Immature natural killer cell (primary cell): ENCODE measurements at regions not wholly inside any gene's neighbourhood (a gene's known extent, or its start where the extent isn't known, plus 50 kb on each side); places are given as distances from the start of the nearest gene placed in this dataset.

Source experiments
- DNase-seq, 3 donors: peaks; one replicate each; pipeline ENCODE4 v3.0.0; 2022; ENCODE audit warnings: mixed read lengths in 1 of 3
- H3K27ac Mint-ChIP-seq, 6 donors: one replicate each; pipeline ENCODE4 v1.8.0; 2020; ENCODE audit warnings: mixed read lengths in 6 of 6, mild to moderate bottlenecking in 5 of 6, inconsistent platforms in 4 of 6, moderate library complexity in 3 of 6
- H3K27me3 Mint-ChIP-seq, 3 donors: one replicate each; pipeline ENCODE4 v1.8.0; 2020 to 2021; ENCODE audit warnings: low read depth in 3 of 3, mild to moderate bottlenecking in 3 of 3, mixed read lengths in 3 of 3, moderate library complexity in 3 of 3, inconsistent platforms in 1 of 3
- H3K36me3 Mint-ChIP-seq, 3 donors: one replicate each; pipeline ENCODE4 v1.8.0; 2020; ENCODE audit warnings: mixed read lengths in 3 of 3, inconsistent platforms in 2 of 3, mild to moderate bottlenecking in 2 of 3
- H3K4me1 Mint-ChIP-seq, 2 donors: one replicate each; pipeline ENCODE4 v1.8.0; 2020; ENCODE audit warnings: inconsistent platforms in 2 of 2, mild to moderate bottlenecking in 2 of 2, mixed read lengths in 2 of 2, moderate library complexity in 1 of 2
- H3K4me3 Mint-ChIP-seq, 5 donors: one replicate each; pipeline ENCODE4 v1.8.0; 2020; ENCODE audit warnings: mild to moderate bottlenecking in 5 of 5, mixed read lengths in 5 of 5, inconsistent platforms in 3 of 5, moderate library complexity in 3 of 5
- H3K9me3 Mint-ChIP-seq, 6 donors: one replicate each; pipeline ENCODE4 v1.8.0; 2020; ENCODE audit warnings: mild to moderate bottlenecking in 6 of 6, mixed read lengths in 6 of 6, inconsistent platforms in 4 of 6, moderate library complexity in 3 of 6

GRCh38 chr2:7517088-7517487 lies 599.9 kb downstream of the RNF144A start:
- peak overlapping the region; percentile 4 to 82 (median 23) for H3K4me3 Mint-ChIP-seq
- H3K27me3 Mint-ChIP-seq, result peaks cover 0 to 2% (median 0%) of the 10 kb centered on the region in 3 donors
- peaks cover 0 to 5% (median 0%) of the 10 kb centered on the region in 3 donors for H3K36me3 Mint-ChIP-seq
- peaks cover 0 to 4% (median 0%) of the 10 kb centered on the region in 6 donors for H3K9me3 Mint-ChIP-seq
- peaks cover 10 to 31% of the 10 kb centered on the region in 2 donors for H3K4me1 Mint-ChIP-seq
- peak in 2 of 3 donors; percentile 5 to 27 for DNase-seq
- peak overlapping the region in 4 of 6 donors; percentile 32 to 84 (median 48) for H3K27ac Mint-ChIP-seq

- DNase-seq, result no peak
- peaks cover 0 to 5% (median 0%) of the 10 kb centered on the region in 3 donors for H3K36me3 Mint-ChIP-seq
- peaks cover 0 to 4% (median 0%) of the 10 kb centered on the region in 3 donors for H3K27me3 Mint-ChIP-seq
- H3K27ac Mint-ChIP-seq, result peak overlapping the region in 2 of 6 donors; percentile 5 to 25
- peaks cover 10 to 31% of the 10 kb centered on the region in 2 donors for H3K4me1 Mint-ChIP-seq
- H3K4me3 Mint-ChIP-seq, result no peak overlapping the region
- H3K9me3 Mint-ChIP-seq, result peaks cover 0 to 2% (median 0%) of the 10 kb centered on the region in 6 donors
Measured at GRCh38 chr2:7517851-7518250, 600.6 kb downstream of the RNF144A start.

GRCh38 chr2:7523481-7524120 lies 606.4 kb downstream of the RNF144A start:
- Mint-ChIP-seq H3K36me3 (peaks cover 0 to under 1% (median under 1%) of the 10 kb centered on the region in 3 donors), H3K4me1 (no peaks in the 10 kb centered on the region), H3K27me3 (peaks cover 0 to 6% (median 3%) of the 10 kb centered on the region in 3 donors), H3K4me3 (no peak overlapping the region), H3K9me3 (peaks cover 0 to 2% (median 0%) of the 10 kb centered on the region in 6 donors), H3K27ac (no peak overlapping the region)
- no peak for DNase-seq

- Mint-ChIP-seq H3K36me3 (peaks cover 0 to 7% (median 5%) of the 10 kb centered on the region in 3 donors), H3K9me3 (peaks cover 0 to 5% (median 0%) of the 10 kb centered on the region in 6 donors), H3K4me1 (no peaks in the 10 kb centered on the region), H3K27me3 (peaks cover 0 to 6% (median 3%) of the 10 kb centered on the region in 3 donors), H3K27ac (no peak overlapping the region), H3K4me3 (no peak overlapping the region)
- DNase-seq, result no peak
Measured at GRCh38 chr2:7524195-7524594, 607.0 kb downstream of the RNF144A start.

- H3K36me3 Mint-ChIP-seq, result peaks cover 0 to 14% (median 5%) of the 10 kb centered on the region in 3 donors
- no peak overlapping the region for H3K4me3 Mint-ChIP-seq
- H3K27ac Mint-ChIP-seq, result no peak overlapping the region
- H3K9me3 Mint-ChIP-seq, result peaks cover under 1 to 9% (median 7%) of the 10 kb centered on the region in 6 donors
- no peak for DNase-seq
- H3K4me1 Mint-ChIP-seq, result no peaks in the 10 kb centered on the region
- H3K27me3 Mint-ChIP-seq, result peaks cover 0 to 6% (median 5%) of the 10 kb centered on the region in 3 donors
Measured at GRCh38 chr2:7525746-7526145, 608.5 kb downstream of the RNF144A start.

- Mint-ChIP-seq H3K4me3 (no peak overlapping the region), H3K9me3 (peaks cover 7 to 24% (median 17%) of the 10 kb centered on the region in 6 donors), H3K27ac (peak overlapping the region in 1 of 6 donors; percentile 31), H3K4me1 (no peaks in the 10 kb centered on the region), H3K36me3 (peaks cover 6 to 22% (median 13%) of the 10 kb centered on the region in 3 donors), H3K27me3 (peaks cover 0 to 6% (median 5%) of the 10 kb centered on the region in 3 donors)
- no peak for DNase-seq
Measured at GRCh38 chr2:7527165-7527722, 610.0 kb downstream of the RNF144A start.

GRCh38 chr2:7530001-7530400 lies 612.8 kb downstream of the RNF144A start:
- peaks cover 9 to 24% (median 17%) of the 10 kb centered on the region in 6 donors for H3K9me3 Mint-ChIP-seq
- no peak for DNase-seq
- H3K4me3 Mint-ChIP-seq, result no peak overlapping the region
- H3K27ac Mint-ChIP-seq, result no peak overlapping the region
- H3K4me1 Mint-ChIP-seq, result no peaks in the 10 kb centered on the region
- peaks cover 0 to 7% (median 0%) of the 10 kb centered on the region in 3 donors for H3K27me3 Mint-ChIP-seq
- peaks cover 6 to 22% (median 13%) of the 10 kb centered on the region in 3 donors for H3K36me3 Mint-ChIP-seq

GRCh38 chr2:7539077-7539476 lies 621.9 kb downstream of the RNF144A start:
- H3K4me3 Mint-ChIP-seq, result no peak overlapping the region
- DNase-seq, result no peak
- H3K27me3 Mint-ChIP-seq, result peaks cover 0 to 6% (median 2%) of the 10 kb centered on the region in 3 donors
- no peaks in the 10 kb centered on the region for H3K4me1 Mint-ChIP-seq
- peaks cover 0 to 20% (median 2%) of the 10 kb centered on the region in 6 donors for H3K9me3 Mint-ChIP-seq
- no peak overlapping the region for H3K27ac Mint-ChIP-seq
- peaks cover 5 to 9% (median 8%) of the 10 kb centered on the region in 3 donors for H3K36me3 Mint-ChIP-seq

- no peaks in the 10 kb centered on the region for H3K4me1 Mint-ChIP-seq
- peaks cover 0 to 6% (median 2%) of the 10 kb centered on the region in 3 donors for H3K27me3 Mint-ChIP-seq
- no peak for DNase-seq
- peaks cover 0 to 20% (median 2%) of the 10 kb centered on the region in 6 donors for H3K9me3 Mint-ChIP-seq
- H3K27ac Mint-ChIP-seq, result no peak overlapping the region
- peaks cover 5 to 9% (median 8%) of the 10 kb centered on the region in 3 donors for H3K36me3 Mint-ChIP-seq
- H3K4me3 Mint-ChIP-seq, result no peak overlapping the region
Measured at GRCh38 chr2:7539760-7540159, 622.5 kb downstream of the RNF144A start.

GRCh38 chr2:7552825-7553570 lies 635.8 kb downstream of the RNF144A start:
- no peaks in the 10 kb centered on the region for H3K9me3 Mint-ChIP-seq
- peaks cover 0 to 2% (median 2%) of the 10 kb centered on the region in 3 donors for H3K27me3 Mint-ChIP-seq
- H3K36me3 Mint-ChIP-seq, result no peaks in the 10 kb centered on the region
- peak overlapping the region in 1 of 6 donors; percentile 58 for H3K27ac Mint-ChIP-seq
- H3K4me1 Mint-ChIP-seq, result peaks cover 0 to 6% of the 10 kb centered on the region in 2 donors
- H3K4me3 Mint-ChIP-seq, result peak overlapping the region in 1 of 5 donors; percentile 32
- DNase-seq, result no peak

- Mint-ChIP-seq H3K27me3 (peaks cover 0 to 5% (median 2%) of the 10 kb centered on the region in 3 donors), H3K36me3 (no peaks in the 10 kb centered on the region), H3K9me3 (no peaks in the 10 kb centered on the region), H3K4me3 (no peak overlapping the region), H3K27ac (no peak overlapping the region), H3K4me1 (peaks cover 0 to 6% of the 10 kb centered on the region in 2 donors)
- DNase-seq, result no peak
Measured at GRCh38 chr2:7555260-7555659, 638.0 kb downstream of the RNF144A start.

GRCh38 chr2:7557376-7557775 lies 640.2 kb downstream of the RNF144A start:
- H3K4me3 Mint-ChIP-seq, result no peak overlapping the region
- peaks cover 0 to 6% of the 10 kb centered on the region in 2 donors for H3K4me1 Mint-ChIP-seq
- no peak overlapping the region for H3K27ac Mint-ChIP-seq
- no peak for DNase-seq
- no peaks in the 10 kb centered on the region for H3K9me3 Mint-ChIP-seq
- H3K36me3 Mint-ChIP-seq, result no peaks in the 10 kb centered on the region
- H3K27me3 Mint-ChIP-seq, result peaks cover 0 to 3% (median 2%) of the 10 kb centered on the region in 3 donors

GRCh38 chr2:7559791-7560190 lies 642.6 kb downstream of the RNF144A start:
- H3K36me3 Mint-ChIP-seq, result no peaks in the 10 kb centered on the region
- no peaks in the 10 kb centered on the region for H3K9me3 Mint-ChIP-seq
- peaks cover 2 to 3% (median 2%) of the 10 kb centered on the region in 3 donors for H3K27me3 Mint-ChIP-seq
- no peaks in the 10 kb centered on the region for H3K4me1 Mint-ChIP-seq
- H3K4me3 Mint-ChIP-seq, result no peak overlapping the region
- H3K27ac Mint-ChIP-seq, result no peak overlapping the region
- no peak for DNase-seq
